ENCODE measurements at regions not wholly inside any gene's neighbourhood (a gene's known extent, or its start where the extent isn't known, plus 50 kb on each side); places are given as distances from the start of the nearest gene placed in this dataset.

- Mint-ChIP-seq H3K9me3 (ENCODE audit: unreplicated experiment) (no peaks in the 10 kb centered on the region), H3K36me3 (ENCODE audit: unreplicated experiment) (no peaks in the 10 kb centered on the region), H3K4me1 (ENCODE audit: low read depth, unreplicated experiment) (no peaks in the 10 kb centered on the region), H3K27ac (ENCODE audit: unreplicated experiment) (no peak overlapping the region), H3K27me3 (ENCODE audit: unreplicated experiment) (peaks cover 3% of the 10 kb centered on the region), H3K4me3 (ENCODE audit: unreplicated experiment) (no peak overlapping the region)
- no peak for DNase-seq
- no peak for TF ChIP-seq CTCF (IDR thresholded peaks at IDR 0.05; ENCODE audit: partially characterized antibody, unreplicated experiment)
Measured at GRCh38 chr3:111438283-111438682, 103.7 kb upstream of the CD96 start.

- Mint-ChIP-seq H3K4me3 (ENCODE audit: unreplicated experiment) (no peak overlapping the region), H3K36me3 (ENCODE audit: unreplicated experiment) (no peaks in the 10 kb centered on the region), H3K27me3 (ENCODE audit: unreplicated experiment) (no peaks in the 10 kb centered on the region), H3K27ac (ENCODE audit: unreplicated experiment) (no peak overlapping the region), H3K4me1 (ENCODE audit: low read depth, unreplicated experiment) (no peaks in the 10 kb centered on the region), H3K9me3 (ENCODE audit: unreplicated experiment) (no peaks in the 10 kb centered on the region)
- no peak for DNase-seq
- no peak for TF ChIP-seq CTCF (IDR thresholded peaks at IDR 0.05; ENCODE audit: partially characterized antibody, unreplicated experiment)
Measured at GRCh38 chr3:111454551-111454950, 87.4 kb upstream of the CD96 start.

GRCh38 chr3:111465081-111465670 lies 76.8 kb upstream of the CD96 start:
- no peaks in the 10 kb centered on the region for H3K27me3 Mint-ChIP-seq (ENCODE audit: unreplicated experiment)
- TF ChIP-seq CTCF (IDR thresholded peaks at IDR 0.05; ENCODE audit: partially characterized antibody, unreplicated experiment), result no peak
- peak overlapping the region; percentile 64 for H3K4me3 Mint-ChIP-seq (ENCODE audit: unreplicated experiment)
- peaks cover 3% of the 10 kb centered on the region for H3K36me3 Mint-ChIP-seq (ENCODE audit: unreplicated experiment)
- DNase-seq, result peak; percentile 20
- peaks cover 2% of the 10 kb centered on the region for H3K9me3 Mint-ChIP-seq (ENCODE audit: unreplicated experiment)
- peaks cover 29% of the 10 kb centered on the region for H3K4me1 Mint-ChIP-seq (ENCODE audit: low read depth, unreplicated experiment)
- H3K27ac Mint-ChIP-seq (ENCODE audit: unreplicated experiment), result peak overlapping the region; percentile 98

- H3K27me3 Mint-ChIP-seq (ENCODE audit: unreplicated experiment), result no peaks in the 10 kb centered on the region
- DNase-seq, result no peak
- no peak overlapping the region for H3K4me3 Mint-ChIP-seq (ENCODE audit: unreplicated experiment)
Measured at GRCh38 chr3:111470032-111470431, 72.0 kb upstream of the CD96 start.

More at GRCh38 chr3:111470032-111470431, 72.0 kb upstream of the CD96 start:
- TF ChIP-seq CTCF (IDR thresholded peaks at IDR 0.05; ENCODE audit: partially characterized antibody, unreplicated experiment), result no peak
- peaks cover 24% of the 10 kb centered on the region for H3K4me1 Mint-ChIP-seq (ENCODE audit: low read depth, unreplicated experiment)
- peaks cover 7% of the 10 kb centered on the region for H3K9me3 Mint-ChIP-seq (ENCODE audit: unreplicated experiment)
- peaks cover 11% of the 10 kb centered on the region for H3K36me3 Mint-ChIP-seq (ENCODE audit: unreplicated experiment)
- H3K27ac Mint-ChIP-seq (ENCODE audit: unreplicated experiment), result no peak overlapping the region

All from glutamatergic neuron (in vitro differentiated cells).